ENCODE measurements at regions not wholly inside any gene's neighbourhood (a gene's known extent, or its start where the extent isn't known, plus 50 kb on each side); places are given as distances from the start of the nearest gene placed in this dataset.

GRCh38 chr3:5304789-5305683, 117.5 kb downstream of the EDEM1 start:
- DNase-seq, result peak; percentile 7

- DNase-seq, result no peak
These were observed 118.1 kb downstream of the EDEM1 start for GRCh38 chr3:5305684-5305989.

GRCh38 chr3:5309171-5309570, 121.7 kb downstream of the EDEM1 start:
- DNase-seq, result no peak

GRCh38 chr3:5309602-5310001, 122.1 kb downstream of the EDEM1 start:
- no peak for DNase-seq

GRCh38 chr3:5310509-5310908, 123.0 kb downstream of the EDEM1 start:
- no peak for DNase-seq

GRCh38 chr3:5312290-5312689, 124.8 kb downstream of the EDEM1 start:
- DNase-seq, result no peak

GRCh38 chr3:5314897-5315296, 127.4 kb downstream of the EDEM1 start:
- DNase-seq, result no peak

- DNase-seq, result no peak
These were observed 130.1 kb downstream of the EDEM1 start for GRCh38 chr3:5317557-5317956.

- DNase-seq, result no peak
These were observed 131.9 kb downstream of the EDEM1 start for GRCh38 chr3:5319454-5319853.

- DNase-seq, result no peak
These were observed 134.3 kb downstream of the EDEM1 start for GRCh38 chr3:5321666-5322340.

- no peak for DNase-seq
These were observed 137.3 kb downstream of the EDEM1 start for GRCh38 chr3:5324780-5325179.

- no peak for DNase-seq
These were observed 142.8 kb downstream of the EDEM1 start for GRCh38 chr3:5330152-5330810.

GRCh38 chr3:5331567-5332269, 144.2 kb downstream of the EDEM1 start:
- DNase-seq, result no peak

- DNase-seq, result no peak
These were observed 144.9 kb downstream of the EDEM1 start for GRCh38 chr3:5332270-5332956.

- DNase-seq, result no peak
These were observed 152.5 kb downstream of the EDEM1 start for GRCh38 chr3:5339967-5340535.

- no peak for DNase-seq
These were observed 154.1 kb downstream of the EDEM1 start for GRCh38 chr3:5341610-5342009.

- no peak for DNase-seq
These were observed 156.0 kb downstream of the EDEM1 start for GRCh38 chr3:5343459-5343858.

- DNase-seq, result no peak
These were observed 157.2 kb downstream of the EDEM1 start for GRCh38 chr3:5344707-5345106.

- no peak for DNase-seq
These were observed 160.0 kb downstream of the EDEM1 start for GRCh38 chr3:5347486-5347885.

- DNase-seq, result no peak
These were observed 160.9 kb downstream of the EDEM1 start for GRCh38 chr3:5348229-5348902.

- no peak for DNase-seq
These were observed 161.8 kb downstream of the EDEM1 start for GRCh38 chr3:5349343-5349742.

GRCh38 chr3:5357089-5357488, 169.6 kb downstream of the EDEM1 start:
- DNase-seq, result no peak

Data from CD4-positive, alpha-beta T cell treated with Interleukin-4 for 4 hours (primary cell).